ENCODE measurements at regions not wholly inside any gene's neighbourhood (a gene's known extent, or its start where the extent isn't known, plus 50 kb on each side); places are given as distances from the start of the nearest gene placed in this dataset.

GRCh38 chr2:176826356-176826755 lies 386.2 kb upstream of the HNRNPA3 start:
- in situ Hi-C loops (cut with MboI; ENCODE audit: low sequenced_read_pairs), result no loop called here

DNA sequence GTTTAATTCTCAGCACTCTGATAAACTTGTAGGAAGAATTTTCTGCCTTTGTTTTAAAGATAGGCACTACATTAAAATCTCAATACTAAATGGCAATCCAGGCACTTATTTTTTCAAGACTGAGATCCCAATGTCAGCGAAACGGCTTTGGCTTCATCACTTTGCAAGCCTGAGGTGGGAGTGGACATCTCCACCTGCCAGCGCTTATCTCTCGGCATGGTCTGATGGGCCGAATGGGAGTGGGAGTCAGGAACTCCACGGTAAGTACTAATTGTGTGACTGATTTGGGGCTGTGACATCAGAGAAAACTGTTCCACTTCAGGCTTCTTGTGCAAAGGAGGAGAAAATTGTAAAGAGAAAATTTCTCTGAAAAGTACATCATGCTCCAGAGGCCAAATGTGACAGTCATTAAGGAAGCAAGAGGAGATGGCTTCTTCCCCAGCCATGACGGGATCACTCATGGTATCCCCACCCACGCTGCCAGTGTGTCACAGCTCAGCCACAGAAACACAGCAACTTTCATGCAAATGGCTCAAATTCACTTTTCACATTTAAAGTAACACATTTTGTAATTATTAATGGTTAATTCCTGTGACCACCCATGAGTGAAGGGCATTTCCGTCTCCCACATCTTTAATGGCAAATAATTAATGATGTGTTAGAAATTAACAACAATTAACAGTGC lies 385.5 kb upstream of the HNRNPA3 start:
- in situ Hi-C loops (cut with MboI; ENCODE audit: low sequenced_read_pairs), result no loop called here

DNA sequence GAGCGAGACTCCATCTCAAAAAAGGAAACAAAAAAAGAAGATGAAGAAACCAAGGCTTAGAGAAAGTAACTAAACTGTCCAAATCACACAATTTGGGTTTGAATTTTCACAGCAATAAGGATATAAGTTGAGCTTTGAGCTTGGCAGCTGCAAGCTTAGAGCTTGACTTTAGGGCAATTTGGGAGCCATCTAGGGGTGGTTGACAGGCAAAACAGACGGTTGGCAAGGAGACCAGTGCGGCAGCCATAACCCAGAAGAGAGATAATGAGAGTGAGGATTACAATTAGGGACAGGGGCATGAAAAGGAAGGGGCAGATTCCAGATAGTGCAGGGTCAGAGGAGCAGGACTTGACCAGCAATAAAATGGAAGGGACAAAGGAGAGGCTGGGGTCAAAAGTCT lies 382.2 kb upstream of the HNRNPA3 start:
- in situ Hi-C loops (cut with MboI; ENCODE audit: low sequenced_read_pairs), result no loop called here

DNA sequence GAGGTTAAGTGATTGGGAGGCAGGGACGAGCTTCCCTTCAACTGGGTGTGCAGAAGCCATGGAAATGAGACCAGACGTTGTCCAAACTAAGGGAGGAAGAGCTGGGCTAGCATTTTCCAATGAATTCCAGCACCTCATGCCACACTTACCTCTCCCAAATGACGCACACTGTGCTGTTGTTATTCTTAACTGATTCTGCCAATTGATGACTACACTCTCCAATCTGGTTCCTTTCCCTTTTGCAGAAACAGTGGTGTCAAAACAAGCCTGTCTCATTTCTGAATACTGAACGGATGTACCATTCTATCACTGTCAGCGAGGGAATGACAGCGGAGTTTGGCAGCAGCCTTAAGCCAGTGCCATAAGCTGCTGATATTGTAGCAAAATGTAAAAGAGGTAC lies 380.5 kb upstream of the HNRNPA3 start:
- in situ Hi-C loops (cut with MboI; ENCODE audit: low sequenced_read_pairs), result no loop called here

GRCh38 chr2:176833671-176834070 lies 378.9 kb upstream of the HNRNPA3 start:
- in situ Hi-C loops (cut with MboI; ENCODE audit: low sequenced_read_pairs), result no loop called here

GRCh38 chr2:176834226-176834625 lies 378.4 kb upstream of the HNRNPA3 start:
- in situ Hi-C loops (cut with MboI; ENCODE audit: low sequenced_read_pairs), result no loop called here

GRCh38 chr2:176843208-176843607 lies 369.4 kb upstream of the HNRNPA3 start:
- in situ Hi-C loops (cut with MboI; ENCODE audit: low sequenced_read_pairs), result no loop called here

GRCh38 chr2:176844461-176844860 lies 368.1 kb upstream of the HNRNPA3 start:
- in situ Hi-C loops (cut with MboI; ENCODE audit: low sequenced_read_pairs), result no loop called here

GRCh38 chr2:176845718-176846117 lies 366.9 kb upstream of the HNRNPA3 start:
- in situ Hi-C loops (cut with MboI; ENCODE audit: low sequenced_read_pairs), result no loop called here

DNA sequence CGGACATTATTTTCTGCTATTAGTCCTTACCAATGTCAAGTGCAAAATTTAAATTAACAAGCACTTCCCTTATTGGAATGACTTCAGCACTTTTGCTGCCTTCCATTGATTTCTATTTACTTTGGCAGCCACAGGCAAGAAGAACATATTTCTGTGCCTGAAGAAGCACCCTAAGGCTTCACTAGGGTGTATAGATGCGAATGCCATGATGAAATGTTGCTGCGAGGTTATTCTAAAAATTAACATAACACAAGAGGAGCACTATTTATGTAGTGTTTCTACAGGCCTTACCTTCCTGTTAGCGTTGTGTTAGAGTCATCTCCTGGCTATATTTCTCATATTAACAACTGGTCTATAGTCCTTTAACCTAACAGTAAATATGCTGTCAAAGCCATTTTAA lies 365.0 kb upstream of the HNRNPA3 start:
- in situ Hi-C loops (cut with MboI; ENCODE audit: low sequenced_read_pairs), result no loop called here

DNA sequence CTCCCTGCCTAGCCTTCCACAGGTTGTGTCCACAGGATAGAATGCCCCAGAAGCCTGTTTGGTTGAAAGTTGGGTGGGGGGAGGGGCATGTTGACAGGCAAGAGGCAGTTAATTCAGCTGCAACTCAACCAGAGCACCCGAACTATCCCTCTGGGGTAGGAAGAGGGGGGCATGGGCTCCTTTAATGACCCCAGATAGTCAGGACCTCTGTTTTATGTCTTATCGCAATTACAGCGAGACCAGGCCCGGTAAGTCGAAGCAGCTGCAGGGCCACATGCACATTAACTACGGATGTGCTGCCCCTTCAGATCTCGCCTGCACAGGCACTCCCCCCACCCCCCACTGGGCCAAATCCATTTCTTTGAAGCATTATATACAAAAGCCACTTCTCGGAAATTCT lies 363.8 kb upstream of the HNRNPA3 start:
- in situ Hi-C loops (cut with MboI; ENCODE audit: low sequenced_read_pairs), result no loop called here

DNA sequence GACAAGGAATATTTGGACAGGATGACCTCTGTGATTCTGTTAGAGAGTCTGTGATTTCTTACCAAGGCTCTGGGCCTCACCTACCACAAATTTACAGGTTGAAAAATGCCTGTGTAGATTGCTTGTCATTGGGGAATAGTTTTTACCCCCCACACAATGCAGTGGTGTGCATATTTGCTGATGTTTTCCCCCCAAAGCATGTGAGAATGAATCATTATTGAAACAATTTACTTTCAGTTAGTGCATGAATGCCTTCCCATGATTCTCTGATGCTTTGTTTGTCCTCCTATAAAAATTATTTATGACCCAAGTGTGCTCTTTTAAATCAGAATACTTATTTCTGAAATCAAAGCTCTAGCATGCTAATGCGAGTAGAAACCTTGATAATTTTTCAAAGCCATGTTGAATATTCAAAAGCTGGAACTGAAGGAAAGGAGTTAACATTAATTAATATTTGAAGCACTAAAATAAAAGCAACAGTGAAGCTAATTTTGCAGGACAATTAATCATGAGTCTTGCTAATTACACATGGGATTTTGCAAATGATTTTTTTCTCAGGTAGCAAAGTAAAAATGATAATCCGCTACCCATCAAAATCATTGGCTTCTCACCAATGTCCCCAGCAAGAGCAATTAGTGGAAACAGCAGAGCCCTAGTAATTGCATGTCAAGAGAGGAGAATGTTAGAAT lies 361.2 kb upstream of the HNRNPA3 start:
- in situ Hi-C loops (cut with MboI; ENCODE audit: low sequenced_read_pairs), result no loop called here

DNA sequence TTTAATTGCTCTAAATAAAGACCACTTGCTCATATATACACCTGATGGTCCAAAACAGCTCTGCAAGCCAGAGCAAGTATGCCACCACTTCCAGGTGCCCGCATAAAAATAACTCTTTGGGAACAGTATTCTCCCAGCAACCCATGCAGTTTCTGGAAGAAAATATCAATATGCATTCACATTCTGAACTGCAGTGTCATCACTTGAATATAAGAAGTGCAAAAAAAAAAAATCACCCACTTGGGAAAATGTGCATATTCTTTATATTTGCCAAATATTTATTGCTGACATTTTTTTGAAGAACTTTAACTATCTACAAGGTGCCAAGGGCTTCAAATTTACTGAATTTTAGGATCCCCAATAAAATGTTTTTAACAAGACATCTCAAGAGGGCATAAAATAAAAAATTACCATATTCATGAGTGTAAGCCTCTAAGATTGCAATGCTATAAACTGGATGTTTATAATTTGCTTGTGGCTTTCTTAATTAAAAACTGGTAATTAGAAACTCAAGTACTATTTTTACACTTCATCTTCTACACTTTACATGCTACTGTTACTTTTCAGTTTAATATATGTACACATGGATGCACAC lies 360.6 kb upstream of the HNRNPA3 start:
- in situ Hi-C loops (cut with MboI; ENCODE audit: low sequenced_read_pairs), result no loop called here

DNA sequence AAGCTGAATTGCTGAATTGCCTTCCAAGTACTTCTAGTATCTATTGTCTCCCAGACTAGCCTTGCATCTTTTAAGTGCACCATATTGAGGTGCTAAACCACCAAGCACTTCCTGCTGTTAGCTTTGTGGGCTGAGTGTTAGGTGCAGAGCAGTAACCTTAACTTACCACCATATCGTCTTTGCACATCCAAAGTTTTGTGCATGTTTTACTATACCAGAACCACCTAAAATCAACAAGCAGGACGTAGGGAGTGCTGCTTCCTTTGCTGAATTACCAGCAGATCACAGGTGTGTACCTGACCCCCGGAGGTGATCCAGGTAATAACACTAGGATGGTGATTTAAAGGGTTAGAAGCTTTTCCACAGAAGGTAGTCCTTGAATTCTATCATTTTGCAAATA lies 359.9 kb upstream of the HNRNPA3 start:
- in situ Hi-C loops (cut with MboI; ENCODE audit: low sequenced_read_pairs), result no loop called here

DNA sequence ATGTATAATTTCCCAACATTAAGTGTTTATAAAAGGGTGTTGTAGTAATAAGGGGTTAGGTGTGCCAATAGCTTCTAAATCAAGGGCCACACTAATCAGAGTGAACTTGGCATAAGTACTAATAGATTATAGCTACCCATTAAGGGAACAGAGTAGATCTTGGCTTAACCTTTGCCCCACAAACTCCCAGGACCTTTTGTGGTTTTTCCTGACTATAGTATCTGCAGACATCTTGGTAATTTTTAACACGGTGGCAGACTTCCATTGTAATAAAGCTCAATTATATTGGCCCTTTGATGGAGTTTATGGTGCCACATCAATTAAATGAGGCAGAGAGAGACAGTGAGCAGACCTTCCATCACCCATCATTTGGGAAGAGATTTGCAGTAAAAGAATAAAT lies 358.5 kb upstream of the HNRNPA3 start:
- in situ Hi-C loops (cut with MboI; ENCODE audit: low sequenced_read_pairs), result no loop called here

DNA sequence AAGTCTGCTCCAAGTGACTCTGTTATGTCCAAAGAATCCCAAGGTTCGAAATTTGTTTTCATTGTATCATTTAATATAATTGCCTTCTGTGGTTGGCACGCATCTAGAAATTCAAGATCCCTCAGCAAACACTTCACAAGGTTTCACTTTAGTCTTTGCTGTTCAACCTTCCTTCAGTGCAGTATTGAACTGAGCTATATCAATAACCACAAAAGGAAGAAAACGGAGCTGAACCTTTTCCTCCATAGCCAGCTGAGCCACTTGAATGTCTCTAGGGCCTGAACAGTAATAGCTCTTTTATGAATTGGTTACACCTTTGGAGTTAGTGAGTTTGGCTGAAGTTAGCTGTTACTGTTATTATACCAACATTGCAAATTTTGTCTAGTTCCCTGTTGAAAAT lies 357.7 kb upstream of the HNRNPA3 start:
- in situ Hi-C loops (cut with MboI; ENCODE audit: low sequenced_read_pairs), result no loop called here

- in situ Hi-C loops (cut with MboI; ENCODE audit: low sequenced_read_pairs), result no loop called here
Measured at GRCh38 chr2:176856683-176857082, 355.9 kb upstream of the HNRNPA3 start.

DNA sequence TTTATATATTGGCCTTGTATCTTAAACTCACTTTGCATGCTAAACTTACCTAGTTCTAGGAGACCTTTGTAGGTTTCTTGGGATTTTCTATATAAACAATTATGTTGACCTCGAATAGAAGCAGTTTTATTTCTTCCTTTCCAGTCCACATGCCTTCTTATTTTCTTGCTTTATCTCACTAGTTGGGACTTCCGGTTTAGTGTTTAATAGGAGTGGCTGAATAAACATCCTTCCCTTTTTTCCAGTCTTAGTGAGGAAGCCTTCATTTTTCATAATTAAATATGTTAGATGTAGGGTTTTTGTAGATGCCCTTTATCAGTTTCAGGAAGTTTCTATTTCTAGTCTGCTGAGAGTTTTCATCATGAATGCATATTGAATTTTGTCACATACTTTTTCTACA lies 347.3 kb upstream of the HNRNPA3 start:
- in situ Hi-C loops (cut with MboI; ENCODE audit: low sequenced_read_pairs), result no loop called here

- in situ Hi-C loops (cut with MboI; ENCODE audit: low sequenced_read_pairs), result no loop called here
Measured at GRCh38 chr2:176872406-176872805, 340.2 kb upstream of the HNRNPA3 start.

DNA sequence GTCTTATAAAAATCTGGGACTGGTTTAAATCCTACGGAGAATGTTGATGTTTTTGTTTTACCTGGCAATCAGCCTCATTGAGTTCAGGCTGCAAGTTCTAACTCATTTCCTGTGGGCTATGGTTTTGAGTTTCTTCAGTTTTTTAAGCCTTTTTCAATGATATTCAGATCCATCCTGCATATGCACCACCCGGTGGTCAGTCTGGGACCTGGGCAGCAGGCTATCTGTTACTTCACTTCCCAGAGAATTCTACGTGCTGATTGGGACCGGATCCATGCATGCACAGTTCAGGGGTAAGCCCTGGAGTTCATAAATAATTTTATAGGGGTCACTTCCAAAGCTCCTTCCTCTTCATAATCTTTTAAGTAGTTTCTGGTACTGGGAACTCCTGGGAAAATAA lies 339.2 kb upstream of the HNRNPA3 start:
- in situ Hi-C loops (cut with MboI; ENCODE audit: low sequenced_read_pairs), result no loop called here

DNA sequence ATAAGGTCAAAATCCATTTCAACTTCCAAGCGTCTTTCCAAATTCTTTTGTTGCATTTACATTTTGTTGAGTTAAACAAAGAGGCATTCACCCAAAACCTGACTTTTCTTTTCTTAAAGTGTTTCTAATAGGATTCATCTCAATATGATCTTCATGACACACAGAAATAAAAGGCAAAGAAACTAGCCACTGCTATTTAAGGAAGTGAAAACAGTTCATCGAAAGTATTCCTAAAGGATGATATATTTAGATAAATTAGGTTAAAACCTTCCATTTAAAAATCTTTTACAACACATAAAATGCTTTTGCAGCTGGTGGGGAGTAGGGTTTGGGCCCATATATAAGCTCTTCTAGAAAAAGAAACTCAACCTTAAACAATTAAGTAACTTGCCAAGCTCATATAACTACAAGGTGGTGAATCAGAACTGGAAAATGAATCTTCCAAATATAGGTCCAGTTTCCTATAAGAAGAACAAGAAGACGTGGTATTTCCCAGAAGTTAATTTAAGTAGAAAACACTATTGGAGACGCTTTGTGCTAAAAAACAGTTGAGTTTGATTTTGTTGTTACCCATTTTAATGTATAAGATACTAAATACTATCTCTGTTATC lies 336.0 kb upstream of the HNRNPA3 start:
- in situ Hi-C loops (cut with MboI; ENCODE audit: low sequenced_read_pairs), result no loop called here

DNA sequence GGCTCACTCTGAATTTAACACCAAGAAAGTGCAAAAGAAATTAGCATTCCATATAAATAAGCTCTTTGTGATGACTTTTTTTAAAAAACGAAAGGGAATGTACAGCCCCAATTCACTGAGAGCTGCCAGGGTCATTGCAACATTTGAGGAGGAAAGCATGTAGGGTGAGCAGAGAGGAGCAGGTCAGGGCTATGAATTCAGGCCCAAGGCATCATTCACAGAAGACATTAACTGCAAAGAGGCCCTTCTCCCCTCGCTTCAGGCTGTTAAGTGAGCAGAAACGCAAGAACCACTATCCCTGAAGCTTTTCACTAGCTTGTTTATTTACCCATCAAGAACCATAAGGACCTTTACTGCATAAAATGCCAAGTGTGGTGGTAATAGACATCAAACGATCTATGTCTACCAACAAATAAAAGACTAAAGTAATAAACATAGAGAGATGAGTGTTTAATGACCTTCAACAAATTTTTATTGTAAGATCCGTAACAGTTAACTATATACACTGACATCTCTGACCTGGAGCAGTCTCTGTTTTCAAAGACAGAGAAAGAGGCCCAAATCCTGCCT lies 333.1 kb upstream of the HNRNPA3 start:
- in situ Hi-C loops (cut with MboI; ENCODE audit: low sequenced_read_pairs), result no loop called here
